ENCODE measurements at regions not wholly inside any gene's neighbourhood (a gene's known extent, or its start where the extent isn't known, plus 50 kb on each side); places are given as distances from the start of the nearest gene placed in this dataset.

- DNase-seq: no peak
These were observed 101.1 kb downstream of the B3GNT2 start for GRCh38 chr2:62296832-62297623.

DNA sequence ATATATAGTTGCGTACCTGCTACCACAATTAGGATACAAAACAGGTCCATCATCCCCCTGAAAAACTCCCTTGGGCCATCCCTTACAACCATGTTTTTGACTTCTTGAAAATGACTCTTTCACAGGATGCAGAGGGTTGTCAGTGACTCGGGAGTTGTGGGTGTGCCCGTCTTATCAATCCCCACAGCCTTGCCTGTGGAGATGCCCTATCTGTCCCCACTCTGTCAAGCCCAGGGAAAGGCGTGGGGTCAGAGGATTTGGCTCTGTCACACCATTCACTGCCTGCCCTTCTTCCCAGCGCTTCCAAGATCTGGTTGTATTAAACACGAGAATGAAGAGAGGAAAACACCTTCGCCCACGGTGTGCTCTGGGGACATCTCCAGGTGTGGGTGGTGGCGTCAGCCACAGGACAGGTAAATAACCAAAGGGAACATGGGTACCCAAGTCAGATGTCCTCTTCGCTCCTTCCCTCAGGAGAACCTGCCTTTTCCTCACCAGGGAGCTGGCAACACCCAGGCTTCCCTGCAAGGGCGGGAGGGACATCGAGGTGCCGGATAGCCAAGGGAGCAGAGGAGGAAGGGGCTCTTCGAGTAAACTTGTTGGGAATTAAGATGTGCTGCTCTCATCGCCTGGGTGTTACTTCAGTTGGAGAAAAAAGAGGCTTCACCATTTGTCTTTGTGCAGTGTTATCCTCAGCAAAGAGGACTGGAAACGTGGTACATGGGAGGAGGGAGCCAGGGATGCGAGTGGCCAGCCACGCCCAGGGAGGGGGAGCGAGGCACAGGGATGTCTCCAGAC lies 100.3 kb downstream of the B3GNT2 start:
- no peak for DNase-seq

DNA sequence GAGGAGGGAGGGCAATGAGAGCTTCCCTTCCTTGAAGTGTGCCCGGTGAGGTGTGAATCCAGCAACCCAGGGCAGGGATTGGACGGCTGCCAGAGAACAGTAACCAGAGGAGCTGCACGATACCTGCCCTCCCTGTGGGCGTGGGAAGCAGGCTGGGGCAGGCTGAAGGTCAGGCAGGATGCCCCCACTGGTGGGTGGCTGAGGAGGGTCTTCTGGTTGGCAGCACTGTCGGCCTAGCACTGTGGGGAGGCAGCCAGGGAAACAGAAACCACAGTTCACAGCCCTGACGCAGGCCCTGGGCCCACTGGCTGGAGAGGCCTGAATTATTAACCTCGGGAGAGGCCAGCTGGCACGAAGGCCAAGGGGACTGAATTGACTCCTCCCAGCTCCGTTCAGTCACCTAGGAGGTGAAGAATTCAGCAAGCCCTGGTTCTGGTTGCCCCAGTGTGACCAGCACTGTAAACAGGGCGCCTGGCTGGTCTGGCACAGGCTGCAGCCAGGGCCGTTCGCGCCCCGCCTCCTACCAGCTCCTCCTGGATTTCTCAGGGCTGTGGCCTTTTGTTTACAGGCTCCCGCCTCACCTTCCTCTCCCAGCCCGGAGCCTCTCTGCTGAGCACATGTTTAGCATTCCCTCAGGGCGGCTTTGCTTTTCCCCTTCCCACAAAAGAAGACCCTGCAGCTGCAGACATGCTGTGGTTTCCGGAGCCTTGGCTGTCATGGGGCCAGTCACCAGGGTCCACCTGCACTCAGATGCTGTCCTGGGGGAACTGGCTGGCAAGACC lies 97.8 kb downstream of the B3GNT2 start:
- DNase-seq: no peak

- no peak for DNase-seq
These were observed 97.2 kb downstream of the B3GNT2 start for GRCh38 chr2:62293151-62293489.

- DNase-seq: no peak
These were observed 96.3 kb downstream of the B3GNT2 start for GRCh38 chr2:62292190-62292589.

DNA sequence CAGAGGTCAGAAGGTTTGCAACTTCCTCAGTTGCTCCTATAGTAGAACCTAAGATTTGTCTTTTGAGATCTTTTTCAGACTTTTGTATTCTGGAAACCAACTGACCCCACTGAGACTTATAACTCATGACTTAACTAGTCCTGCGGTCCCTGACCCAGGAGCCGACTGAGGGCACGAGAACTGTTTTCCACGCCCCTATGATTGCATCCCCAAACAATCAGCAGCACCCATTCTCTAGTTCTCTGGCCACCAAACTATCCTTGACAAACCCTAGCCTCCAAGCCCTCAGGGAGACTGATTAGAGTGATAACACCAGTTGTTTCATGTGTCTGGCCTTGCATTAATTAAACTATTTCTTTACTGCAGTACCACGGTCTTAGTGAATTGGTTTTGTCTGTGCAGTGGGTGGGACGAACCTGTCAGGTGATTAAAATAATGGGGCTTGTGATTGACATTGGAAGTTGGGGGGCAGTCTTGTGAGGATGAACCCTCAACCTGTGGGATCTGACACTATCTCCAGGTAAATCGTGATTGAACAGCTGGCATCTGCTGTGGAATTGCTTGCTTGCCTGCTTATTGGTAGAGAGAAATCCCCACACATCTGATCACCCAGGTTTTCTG lies 95.7 kb downstream of the B3GNT2 start:
- DNase-seq: no peak

DNA sequence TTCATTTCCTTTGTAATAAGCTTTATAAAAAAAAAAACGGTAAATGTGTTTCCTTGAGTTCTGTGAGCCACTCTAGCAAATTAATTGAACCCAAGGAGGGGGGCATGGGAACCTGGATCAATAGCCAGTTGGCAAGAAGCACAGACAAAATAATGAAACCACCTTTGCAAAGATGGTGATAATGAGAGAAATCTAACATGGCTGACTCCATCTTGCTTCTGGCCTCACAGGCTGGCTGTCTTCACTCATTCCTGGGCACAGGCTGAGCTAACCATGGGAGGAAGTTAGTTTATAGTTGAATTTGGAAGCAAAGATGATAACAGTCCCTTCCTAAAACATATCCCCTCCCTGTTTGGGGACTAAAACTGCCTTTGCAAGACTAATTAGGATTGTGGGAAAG lies 95.1 kb downstream of the B3GNT2 start:
- no peak for DNase-seq

DNA sequence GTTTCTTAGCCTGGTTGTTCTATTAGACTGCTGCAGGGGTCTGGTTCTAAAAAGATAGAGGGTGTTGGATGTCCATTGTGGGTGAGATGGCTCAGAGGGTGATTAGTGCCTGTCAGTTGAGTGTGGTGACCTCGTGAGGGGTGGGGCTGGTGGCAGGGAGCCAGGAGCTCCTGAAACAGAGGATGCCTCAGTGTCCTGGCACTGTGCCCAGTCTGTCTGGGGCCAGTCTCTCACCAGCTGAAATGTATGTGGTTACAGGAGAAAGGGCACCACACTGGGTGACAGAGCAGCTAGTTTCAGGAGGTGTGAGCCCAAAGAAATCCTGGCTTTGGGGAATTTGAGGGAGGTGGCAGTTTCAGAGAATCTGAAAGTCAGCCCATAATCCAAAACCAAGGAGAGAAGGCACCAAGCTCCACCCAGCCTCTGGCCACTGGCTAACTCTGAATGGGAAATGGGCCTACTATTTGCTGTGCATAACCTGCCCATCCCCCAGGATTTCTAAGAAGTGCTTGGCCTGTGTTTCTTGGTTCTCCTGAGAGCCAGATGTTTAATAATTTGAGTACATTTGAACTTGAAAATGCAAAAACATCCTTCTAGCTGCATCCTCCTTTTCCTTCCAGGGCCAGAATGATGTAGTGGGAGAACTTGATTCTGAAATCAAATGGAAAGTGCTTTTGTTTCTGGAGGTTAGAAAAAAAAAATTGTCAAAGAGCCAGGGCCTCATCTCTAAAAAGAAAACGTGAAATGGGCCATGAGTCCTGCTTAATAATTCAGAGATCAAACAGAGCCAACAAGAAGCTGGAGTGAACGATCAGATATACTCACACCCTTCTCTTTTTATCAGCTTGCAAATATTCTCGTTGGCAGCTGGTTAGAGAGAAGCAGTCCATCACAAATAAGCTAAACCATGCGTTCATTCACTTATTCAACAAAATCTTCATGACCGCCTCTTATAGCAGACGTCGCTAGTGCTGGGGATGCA lies 92.3 kb downstream of the B3GNT2 start:
- no peak for DNase-seq

- DNase-seq: no peak
These were observed 91.4 kb downstream of the B3GNT2 start for GRCh38 chr2:62287282-62287681.

GRCh38 chr2:62286089-62286785 lies 90.3 kb downstream of the B3GNT2 start:
- DNase-seq: no peak

GRCh38 chr2:62284980-62285379 lies 89.1 kb downstream of the B3GNT2 start:
- no peak for DNase-seq

DNA sequence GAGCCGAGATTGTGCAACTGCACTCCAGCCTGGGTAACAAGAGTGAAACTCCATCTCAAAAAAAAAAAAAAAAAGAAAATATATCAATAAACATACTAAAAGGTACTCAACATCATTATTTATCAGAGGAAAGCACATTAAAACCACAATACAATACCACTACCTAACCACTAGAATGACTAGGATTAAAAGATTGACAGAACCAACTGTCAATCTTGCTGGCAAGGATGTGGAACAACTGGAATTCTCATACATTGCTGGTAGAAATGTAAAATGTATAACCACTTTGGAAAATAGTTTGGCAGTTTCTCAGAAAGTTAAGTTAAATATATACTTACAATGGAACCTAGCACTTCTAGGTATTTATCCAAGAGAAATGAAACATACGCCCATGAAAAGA lies 88.6 kb downstream of the B3GNT2 start:
- no peak for DNase-seq

- no peak for DNase-seq
These were observed 87.2 kb downstream of the B3GNT2 start for GRCh38 chr2:62283147-62283546.

DNA sequence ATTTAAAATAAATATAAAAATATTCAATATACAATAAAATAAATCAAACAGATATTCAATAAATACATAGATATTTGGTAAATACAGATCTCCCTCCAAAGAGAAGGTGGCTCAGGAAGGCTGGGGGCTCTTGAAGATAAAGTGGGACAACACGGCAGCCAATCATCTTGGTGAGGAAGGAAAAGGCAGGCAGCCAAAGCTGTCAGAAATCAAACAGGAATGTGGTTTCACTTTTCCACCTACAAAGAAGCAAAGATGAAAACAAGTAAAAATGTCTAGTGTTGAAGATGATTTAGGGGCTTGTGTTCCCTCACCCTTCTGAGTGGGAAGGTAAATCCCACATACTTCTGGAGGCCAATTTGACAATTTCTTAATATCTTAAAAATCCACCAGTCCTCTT lies 85.7 kb downstream of the B3GNT2 start:
- DNase-seq: no peak

DNA sequence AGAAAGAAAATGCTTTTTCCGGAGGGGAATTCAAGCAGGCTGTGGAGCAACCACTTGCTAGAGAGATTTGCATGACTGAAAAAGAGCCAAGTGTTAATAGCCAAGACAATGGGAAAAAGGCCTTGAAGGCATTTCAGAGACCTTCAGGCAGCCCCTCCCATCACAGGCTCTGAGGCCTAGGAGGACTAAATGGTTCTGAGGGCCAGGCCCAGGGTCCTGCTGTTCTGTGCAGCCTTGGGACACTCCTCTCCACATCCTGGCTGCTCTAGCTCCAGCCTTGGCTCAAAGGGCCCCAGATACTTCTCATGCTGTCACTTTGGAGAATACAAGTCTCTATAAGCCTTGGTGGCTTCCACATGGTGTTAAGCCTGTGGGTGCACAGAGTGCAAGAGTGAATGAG lies 81.8 kb downstream of the B3GNT2 start:
- DNase-seq: no peak

All from SIG-M5 (cell line).